BJ (cell line): ENCODE measurements at regions not wholly inside any gene's neighbourhood (a gene's known extent, or its start where the extent isn't known, plus 50 kb on each side); places are given as distances from the start of the nearest gene placed in this dataset.

Source experiments
- CTCF ChIA-PET: fragments of 350-600 bp; formaldehyde crosslinking; extraction: SDS; loops from one replicate; lab custom pipeline; 2021; ENCODE audit warnings: antibody characterized with exemption, inconsistent platforms; lab: Yijun Ruan, JAX
- POLR2A ChIA-PET: fragments of 300-600 bp; sonication (Branson Sonifier 250); formaldehyde crosslinking; extraction: SDS; loops from one replicate; lab custom pipeline; 2021; ENCODE audit warnings: antibody characterized with exemption; lab: Charles Lee
- DNase-seq: peaks from one replicate; pipeline ENCODE4 v3.0.0-alpha.2; 2011; ENCODE audit warnings: low read depth
- H3K27me3 ChIP-seq: 2 replicates; pipeline ENCODE4 v1.6.0; 2011; ENCODE audit warnings: low read length; ENCODE audit not compliant: control insufficient read depth, insufficient read depth
- H3K36me3 ChIP-seq: 2 replicates; pipeline ENCODE4 v1.5.1; 2011; ENCODE audit warnings: low read length; ENCODE audit not compliant: control insufficient read depth, insufficient read depth
- H3K4me3 ChIP-seq: 2 replicates; pipeline ENCODE4 v1.5.1; 2011; ENCODE audit warnings: low read depth, mild to moderate bottlenecking, control low read depth, low read length
- TF ChIP-seq, protein P1 (sequence below): IDR thresholded peaks from 2 replicates; pipeline ENCODE4 v1.5.1; 2011; ENCODE audit warnings: low read depth, mild to moderate bottlenecking, control low read depth, inconsistent platforms, low read length, moderate library complexity; ENCODE audit not compliant: insufficient read depth

DNA sequence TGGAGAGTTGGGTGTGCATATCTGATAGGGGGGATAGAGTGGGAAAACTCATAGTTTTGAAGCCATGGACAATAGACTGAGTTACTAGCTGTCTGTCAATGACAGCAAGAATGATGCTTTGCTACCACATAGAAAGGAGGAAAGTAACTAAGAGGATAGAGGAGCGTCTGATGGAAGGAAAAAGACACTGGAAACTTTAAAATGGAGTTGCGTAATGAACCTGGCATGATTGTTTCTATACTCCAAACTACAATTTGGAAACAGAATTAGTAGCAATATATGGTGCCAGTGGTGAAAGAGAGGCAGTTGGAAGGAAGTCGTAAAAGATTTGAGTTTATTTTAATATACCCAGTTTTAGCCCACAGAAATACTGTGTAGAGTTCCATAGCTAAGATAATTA is 163.6 kb downstream of the TUSC7 start:
- no peaks in the 10 kb centered on the region for H3K36me3 ChIP-seq
- ChIA-PET POLR2A (no interaction called here), CTCF (no interaction called here)
- no peaks in the 10 kb centered on the region for H3K27me3 ChIP-seq
- H3K4me3 ChIP-seq, result no peak overlapping the region
- DNase-seq, result no peak
- TF ChIP-seq, protein P1, sequence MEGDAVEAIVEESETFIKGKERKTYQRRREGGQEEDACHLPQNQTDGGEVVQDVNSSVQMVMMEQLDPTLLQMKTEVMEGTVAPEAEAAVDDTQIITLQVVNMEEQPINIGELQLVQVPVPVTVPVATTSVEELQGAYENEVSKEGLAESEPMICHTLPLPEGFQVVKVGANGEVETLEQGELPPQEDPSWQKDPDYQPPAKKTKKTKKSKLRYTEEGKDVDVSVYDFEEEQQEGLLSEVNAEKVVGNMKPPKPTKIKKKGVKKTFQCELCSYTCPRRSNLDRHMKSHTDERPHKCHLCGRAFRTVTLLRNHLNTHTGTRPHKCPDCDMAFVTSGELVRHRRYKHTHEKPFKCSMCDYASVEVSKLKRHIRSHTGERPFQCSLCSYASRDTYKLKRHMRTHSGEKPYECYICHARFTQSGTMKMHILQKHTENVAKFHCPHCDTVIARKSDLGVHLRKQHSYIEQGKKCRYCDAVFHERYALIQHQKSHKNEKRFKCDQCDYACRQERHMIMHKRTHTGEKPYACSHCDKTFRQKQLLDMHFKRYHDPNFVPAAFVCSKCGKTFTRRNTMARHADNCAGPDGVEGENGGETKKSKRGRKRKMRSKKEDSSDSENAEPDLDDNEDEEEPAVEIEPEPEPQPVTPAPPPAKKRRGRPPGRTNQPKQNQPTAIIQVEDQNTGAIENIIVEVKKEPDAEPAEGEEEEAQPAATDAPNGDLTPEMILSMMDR, result no peak

DNA sequence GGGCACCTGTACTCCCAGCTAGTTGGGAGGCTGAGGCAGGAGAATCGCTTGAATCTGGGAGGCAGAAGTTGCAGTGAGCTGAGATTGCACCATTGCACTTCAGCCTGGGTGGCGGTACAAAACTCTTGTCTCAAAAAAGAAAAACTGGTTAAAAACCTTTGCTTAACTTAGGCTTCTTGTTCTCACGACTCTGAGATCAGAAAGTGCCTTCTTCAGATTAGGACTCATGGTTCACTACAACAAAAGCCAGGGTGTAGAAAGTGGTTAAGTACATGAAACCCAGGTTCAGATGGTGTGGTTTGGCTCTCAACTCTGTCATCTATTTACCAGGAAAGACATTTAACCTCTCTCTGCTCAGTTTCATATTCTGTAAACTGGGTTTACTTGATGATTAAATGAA is 168.4 kb downstream of the TUSC7 start:
- H3K36me3 ChIP-seq, result no peaks in the 10 kb centered on the region
- no peak overlapping the region for H3K4me3 ChIP-seq
- DNase-seq, result no peak
- CTCF ChIA-PET, result no interaction called here
- H3K27me3 ChIP-seq, result no peaks in the 10 kb centered on the region
- POLR2A ChIA-PET, result no interaction called here
- TF ChIP-seq, protein P1, result no peak

DNA sequence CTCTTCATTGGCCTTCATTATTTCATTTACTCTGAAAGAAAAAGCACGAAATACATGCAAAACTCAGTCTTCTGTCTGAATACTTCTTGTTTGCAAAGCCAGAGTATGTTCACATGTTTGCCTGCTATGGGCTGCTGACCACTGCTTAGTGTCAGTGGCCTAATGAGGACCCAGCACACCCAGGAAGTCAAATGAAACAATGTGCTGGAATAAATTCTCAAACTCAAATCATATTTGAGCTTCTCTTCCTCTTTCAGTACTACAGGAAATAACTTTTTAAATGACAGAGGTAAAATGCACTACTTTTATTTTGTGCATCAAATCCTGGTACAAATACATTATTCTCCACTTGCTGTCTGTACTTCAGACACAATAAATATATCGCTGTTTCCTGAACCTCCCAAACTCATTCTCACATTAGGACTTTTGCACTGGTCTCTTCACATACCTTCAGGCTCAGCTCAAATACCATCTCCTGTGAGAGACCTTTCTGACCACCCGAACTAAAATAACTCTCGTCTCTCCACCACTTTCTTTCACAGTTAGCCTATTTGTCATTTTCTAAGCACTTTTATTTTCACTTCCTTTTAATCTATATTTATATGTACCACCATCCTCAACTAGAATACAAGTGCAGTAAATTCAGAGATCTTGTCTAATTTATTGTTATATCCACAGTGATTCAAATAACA is 176.8 kb downstream of the TUSC7 start:
- DNase-seq, result no peak
- Histone ChIP-seq H3K36me3 (no peaks in the 10 kb centered on the region), H3K4me3 (no peak overlapping the region), H3K27me3 (no peaks in the 10 kb centered on the region)
- TF ChIP-seq, protein P1, result no peak
- CTCF ChIA-PET, result no interaction called here
- POLR2A ChIA-PET, result no interaction called here

DNA sequence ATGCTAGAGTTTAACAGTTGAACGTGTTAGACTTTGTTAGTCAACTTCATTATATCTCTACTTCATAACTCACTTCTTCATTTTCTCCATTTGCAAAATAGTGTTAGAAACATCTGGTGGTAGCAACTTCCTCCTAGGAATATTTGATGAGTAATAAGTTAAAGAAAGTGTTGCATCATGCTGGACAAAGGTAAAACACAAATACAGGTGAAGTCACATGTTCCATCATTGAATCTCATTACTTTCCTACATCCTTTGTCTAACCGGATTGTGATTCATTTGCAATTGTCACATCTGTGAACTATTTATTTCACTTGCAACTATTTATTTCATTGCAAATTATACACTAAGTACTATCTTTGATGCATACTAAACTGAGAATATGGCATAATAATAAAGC is 186.5 kb downstream of the TUSC7 start:
- H3K27me3 ChIP-seq, result no peaks in the 10 kb centered on the region
- no peak for DNase-seq
- H3K36me3 ChIP-seq, result no peaks in the 10 kb centered on the region
- ChIA-PET CTCF (no interaction called here), POLR2A (no interaction called here)
- no peak overlapping the region for H3K4me3 ChIP-seq
- TF ChIP-seq, protein P1, result no peak

DNA sequence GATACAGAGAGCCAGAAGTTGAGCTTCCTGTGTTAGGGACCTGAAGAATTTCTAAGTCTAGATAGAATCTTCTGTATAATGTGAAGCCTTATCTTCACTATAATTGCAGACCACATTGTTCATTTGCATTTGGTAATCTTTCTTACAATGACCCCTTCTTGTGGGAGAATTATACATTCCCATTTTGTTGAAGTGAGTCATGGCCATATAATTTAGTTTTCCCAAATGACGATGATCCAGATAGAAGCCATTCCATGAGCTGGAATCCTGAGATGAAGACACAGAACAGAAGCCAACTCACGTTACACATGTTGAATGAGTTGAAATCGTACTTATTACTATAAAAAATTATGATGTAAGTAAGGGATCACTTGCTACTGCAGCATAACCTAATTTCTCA is 187.8 kb downstream of the TUSC7 start:
- H3K36me3 ChIP-seq, result no peaks in the 10 kb centered on the region
- H3K27me3 ChIP-seq, result no peaks in the 10 kb centered on the region
- ChIA-PET POLR2A (no interaction called here), CTCF (interaction anchor here (0.7 kb wide), 1 partner anchor 1044 kb away, joined by 3 read pairs; no protein-coding TSS in a partner anchor)
- TF ChIP-seq, protein P1, result no peak
- no peak overlapping the region for H3K4me3 ChIP-seq
- DNase-seq, result no peak
